ENCODE measurements at regions not wholly inside any gene's neighbourhood (a gene's known extent, or its start where the extent isn't known, plus 50 kb on each side); places are given as distances from the start of the nearest gene placed in this dataset.

DNA sequence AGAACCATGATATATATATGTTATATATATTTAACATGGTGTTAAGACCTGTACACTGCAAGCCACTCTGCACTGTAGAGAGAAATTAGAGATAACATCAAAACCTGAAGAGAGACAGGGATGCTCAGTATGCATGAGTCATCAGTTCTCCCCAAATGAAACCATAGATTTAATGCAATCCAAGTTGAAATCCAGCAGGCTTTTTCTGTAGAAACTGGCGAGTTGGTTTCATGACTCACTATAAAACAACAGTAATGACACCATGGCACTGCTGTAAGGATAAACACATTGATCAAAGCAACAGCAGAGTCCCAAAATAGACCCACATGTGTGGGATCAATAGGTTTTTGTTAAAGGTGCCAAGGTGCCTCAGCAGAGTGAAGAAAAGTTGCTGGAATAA is 65.8 kb downstream of the RTP5 start:
- H2AK5ac ChIP-seq (ENCODE audit: low read depth, low read length) = no peak overlapping the region
- no peak overlapping the region for H2AFZ ChIP-seq (ENCODE audit: low read length)
- no peak overlapping the region for H3K4me2 ChIP-seq (ENCODE audit: insufficient read depth in 1 of 2, low read depth in 2 of 2, low read length in 2 of 2)
- H3K23ac ChIP-seq (ENCODE audit: insufficient read length) = no peak overlapping the region
- H3K18ac ChIP-seq (ENCODE audit: extremely low read depth, low read length) = no peak overlapping the region
- no peaks in the 10 kb centered on the region for H3K23me2 ChIP-seq (ENCODE audit: low read depth, low read length)
- no peaks in the 10 kb centered on the region for H4K20me1 ChIP-seq (replicated peaks in 1 of 2; ENCODE audit: control insufficient read depth in 1 of 2, insufficient read depth in 2 of 2, low read length in 2 of 2)
- FAIRE-seq (no peak), DNase-seq (ENCODE audit: low read depth in 1 of 2, low spot score in 2 of 2) (no peak)
- CTCF ChIA-PET (ENCODE audit: partially characterized antibody) = no interaction called here
- H4K8ac ChIP-seq (ENCODE audit: extremely low read depth, insufficient read depth, low read length) = no peak overlapping the region
- no peak overlapping the region for H3K4ac ChIP-seq (replicated peaks; ENCODE audit: insufficient read length, low read depth, low read length)
- H3K4me3 ChIP-seq (ENCODE audit: extremely low read depth in 1 of 4, insufficient read depth in 2 of 4, low read depth in 3 of 4, low read length in 4 of 4) = no peak overlapping the region
- H2BK20ac ChIP-seq (ENCODE audit: low read length) = no peak overlapping the region
- H3K79me2 ChIP-seq (ENCODE audit: control insufficient read depth in 1 of 2, insufficient read depth in 2 of 2, low read length in 2 of 2) = no peaks in the 10 kb centered on the region
- POLR2A ChIA-PET (ENCODE audit: partially characterized antibody) = no interaction called here
- no peak overlapping the region for H3K9ac ChIP-seq (replicated peaks in 1 of 4; ENCODE audit: extremely low read depth in 1 of 4, low read depth in 3 of 4, low read length in 3 of 4)
- no peak overlapping the region for H2BK12ac ChIP-seq (ENCODE audit: low read depth, low read length)
- 77% methylated on average over 1 of the region's 1 CpG; no CpG with 5 or more reads in 1 of the 2 experiments for WGBS, 2 experiments (ENCODE audit: extremely low coverage in 1 of 2, insufficient coverage in 1 of 2, insufficient read length in 1 of 2, insufficient replicate concordance in 2 of 2, low coverage in 1 of 2, low lambda C conversion rate in 2 of 2, missing lambda C conversion rate in 1 of 2)
- H4K5ac ChIP-seq (ENCODE audit: insufficient read length, low read depth, low read length) = no peak overlapping the region
- no peak overlapping the region for H4K91ac ChIP-seq (replicated peaks; ENCODE audit: insufficient read length, low read length)
- H3K79me1 ChIP-seq (ENCODE audit: low read depth, low read length) = no peaks in the 10 kb centered on the region
- no peak overlapping the region for H3K27ac ChIP-seq (ENCODE audit: low read depth, low read length)
- H3K56ac ChIP-seq (replicated peaks; ENCODE audit: insufficient read length, low read depth, low read length) = no peak overlapping the region
- H2BK5ac ChIP-seq (ENCODE audit: low read depth, low read length) = no peak overlapping the region
- H3K14ac ChIP-seq (ENCODE audit: insufficient read length) = no peak overlapping the region
- no peaks in the 10 kb centered on the region for H3K4me1 ChIP-seq (replicated peaks in 1 of 4; ENCODE audit: control insufficient read depth in 3 of 4, insufficient read depth in 4 of 4, low read length in 3 of 4)
- no peak overlapping the region for H2BK15ac ChIP-seq (ENCODE audit: low read length)
- H3K9me3 ChIP-seq (ENCODE audit: insufficient read depth in 2 of 2, low read depth in 1 of 2, low read length in 1 of 2) = peaks cover 8 to 25% of the 10 kb centered on the region in 2 experiments
- H2BK120ac ChIP-seq (replicated peaks; ENCODE audit: low read depth, low read length) = no peak overlapping the region
- no peaks in the 10 kb centered on the region for H3K36me3 ChIP-seq (ENCODE audit: control insufficient read depth in 2 of 4, insufficient read depth in 4 of 4, low read length in 3 of 4)
- H3K27me3 ChIP-seq (replicated peaks in 1 of 4; ENCODE audit: control insufficient read depth in 3 of 4, extremely low read depth in 1 of 4, insufficient read depth in 3 of 4, low read length in 3 of 4) = no peaks in the 10 kb centered on the region
- TF ChIP-seq EP300 (IDR thresholded peaks at IDR 0.05; ENCODE audit: borderline replicate concordance in 1 of 2, low read depth in 2 of 2, low read length in 2 of 2) = no peak
- TF ChIP-seq ASH2L (IDR thresholded peaks at IDR 0.05; ENCODE audit: low read length) = no peak
- no peak for TF ChIP-seq HDAC6 (IDR thresholded peaks at IDR 0.05; ENCODE audit: low read depth, low read length)
- no peak for TF ChIP-seq RBBP5 (IDR thresholded peaks at IDR 0.05; ENCODE audit: borderline replicate concordance, low read depth, low read length)
- TF ChIP-seq CEBPB (IDR thresholded peaks at IDR 0.05; ENCODE audit: low read depth, low read length) = no peak
- no peak for TF ChIP-seq CTBP2 (IDR thresholded peaks at IDR 0.05; ENCODE audit: borderline replicate concordance, insufficient read depth, insufficient read length, low read length)
- TF ChIP-seq TCF12 (IDR thresholded peaks at IDR 0.05; ENCODE audit: low read depth, low read length) = no peak
- TF ChIP-seq SP2 (IDR thresholded peaks at IDR 0.05; ENCODE audit: low read length) = no peak
- TF ChIP-seq KDM4A (IDR thresholded peaks at IDR 0.05; ENCODE audit: low read depth, low read length, severe bottlenecking) = no peak
- TF ChIP-seq SIX5 (IDR thresholded peaks at IDR 0.05; ENCODE audit: low read depth, low read length) = no peak
- no peak for TF ChIP-seq CHD1 (IDR thresholded peaks at IDR 0.05; ENCODE audit: low read depth, low read length)
- no peak for TF ChIP-seq PHF8 (conservative IDR thresholded peaks at IDR 0.05; ENCODE audit: low read depth, low read length)
- TF ChIP-seq JUN (IDR thresholded peaks at IDR 0.05; ENCODE audit: low read depth, low read length) = no peak
- TF ChIP-seq, protein P1, sequence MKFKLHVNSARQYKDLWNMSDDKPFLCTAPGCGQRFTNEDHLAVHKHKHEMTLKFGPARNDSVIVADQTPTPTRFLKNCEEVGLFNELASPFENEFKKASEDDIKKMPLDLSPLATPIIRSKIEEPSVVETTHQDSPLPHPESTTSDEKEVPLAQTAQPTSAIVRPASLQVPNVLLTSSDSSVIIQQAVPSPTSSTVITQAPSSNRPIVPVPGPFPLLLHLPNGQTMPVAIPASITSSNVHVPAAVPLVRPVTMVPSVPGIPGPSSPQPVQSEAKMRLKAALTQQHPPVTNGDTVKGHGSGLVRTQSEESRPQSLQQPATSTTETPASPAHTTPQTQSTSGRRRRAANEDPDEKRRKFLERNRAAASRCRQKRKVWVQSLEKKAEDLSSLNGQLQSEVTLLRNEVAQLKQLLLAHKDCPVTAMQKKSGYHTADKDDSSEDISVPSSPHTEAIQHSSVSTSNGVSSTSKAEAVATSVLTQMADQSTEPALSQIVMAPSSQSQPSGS (IDR thresholded peaks at IDR 0.05; ENCODE audit: low read length) = no peak

Data from H1 (cell line).